Lower lobe of right lung (tissue), 2 donors: ENCODE measurements at regions not wholly inside any gene's neighbourhood (a gene's known extent, or its start where the extent isn't known, plus 50 kb on each side); places are given as distances from the start of the nearest gene placed in this dataset.
A peak's percentile ranks its signal among the peaks of the same experiment; 100 is the strongest.

ENCODE experiments used
- ATAC-seq, 2 donors: fragments of 200-7000 bp; cut with Tn5 transposase; one replicate each; pipeline ENCODE4 v1.9.1; 2020 to 2022; ENCODE audit warnings: mild to moderate bottlenecking in 2 of 2, moderate library complexity in 2 of 2
- DNase-seq: peaks from one replicate; pipeline ENCODE4 v3.0.0-alpha.2; 2020
- H3K27ac ChIP-seq: fragments of 200-600 bp; one replicate; pipeline ENCODE4 v1.8.0; 2022
- H3K27me3 ChIP-seq: fragments of 200-600 bp; one replicate; pipeline ENCODE4 v1.8.0; 2022; ENCODE audit warnings: low read depth
- H3K36me3 ChIP-seq: fragments of 200-600 bp; one replicate; pipeline ENCODE4 v1.8.0; 2022; ENCODE audit warnings: mild to moderate bottlenecking
- H3K4me1 ChIP-seq: fragments of 200-600 bp; one replicate; pipeline ENCODE4 v1.8.0; 2022
- H3K4me3 ChIP-seq: fragments of 200-600 bp; one replicate; pipeline ENCODE4 v1.8.0; 2022; ENCODE audit warnings: mild to moderate bottlenecking
- H3K9me3 ChIP-seq: fragments of 200-600 bp; one replicate; pipeline ENCODE4 v1.8.0; 2022
- CTCF ChIP-seq: fragments of 200-600 bp; IDR thresholded peaks from one replicate; pipeline ENCODE4 v1.8.0; 2022; ENCODE audit warnings: antibody characterized with exemption, mild to moderate bottlenecking
- intact Hi-C: fragments of 100-400 bp; cut with DNase I; formaldehyde crosslinking; loops from one replicate; pipeline ENCODE4 v1.11.0; 2022
- donor health status: DM: no; HTN: yes; CAD: no; lungs with severe emphysema.

- intact Hi-C loops: no loop called here
- Histone ChIP-seq H3K27ac (peak overlapping the region; percentile 54), H3K9me3 (no peaks in the 10 kb centered on the region), H3K4me1 (peaks cover 12% of the 10 kb centered on the region), H3K36me3 (peaks cover 35% of the 10 kb centered on the region), H3K4me3 (no peak overlapping the region), H3K27me3 (no peaks in the 10 kb centered on the region)
- ATAC-seq (peak; percentile 83 to 86), DNase-seq (peak; percentile 88)
- no peak for TF ChIP-seq CTCF
Observed at GRCh38 chr20:3340443-3340842, 67.0 kb downstream of the DNAAF9 start.

GRCh38 chr20:3339571-3339970 is 67.9 kb downstream of the DNAAF9 start:
- no peak for DNase-seq
- intact Hi-C loops: no loop called here
- Histone ChIP-seq H3K36me3 (peaks cover 39% of the 10 kb centered on the region), H3K4me3 (no peak overlapping the region), H3K27me3 (no peaks in the 10 kb centered on the region), H3K4me1 (peaks cover 12% of the 10 kb centered on the region), H3K9me3 (no peaks in the 10 kb centered on the region), H3K27ac (no peak overlapping the region)
- no peak for ATAC-seq
- TF ChIP-seq CTCF: no peak

GRCh38 chr20:3339076-3339475 is 68.4 kb downstream of the DNAAF9 start:
- Histone ChIP-seq H3K27me3 (no peaks in the 10 kb centered on the region), H3K36me3 (peaks cover 44% of the 10 kb centered on the region), H3K9me3 (no peaks in the 10 kb centered on the region), H3K4me3 (no peak overlapping the region), H3K27ac (no peak overlapping the region), H3K4me1 (peaks cover 12% of the 10 kb centered on the region)
- TF ChIP-seq CTCF: no peak
- intact Hi-C loops: no loop called here
- DNase-seq (no peak), ATAC-seq (no peak)

- no peaks in the 10 kb centered on the region for H3K9me3 ChIP-seq
- H3K27me3 ChIP-seq: no peaks in the 10 kb centered on the region
- intact Hi-C loops: no loop called here
- H3K4me1 ChIP-seq: peaks cover 3% of the 10 kb centered on the region
- no peak overlapping the region for H3K27ac ChIP-seq
- H3K36me3 ChIP-seq: peaks cover 78% of the 10 kb centered on the region
- no peak for TF ChIP-seq CTCF
- ATAC-seq (no peak), DNase-seq (no peak)
- no peak overlapping the region for H3K4me3 ChIP-seq
Observed at GRCh38 chr20:3334156-3334943, 73.1 kb downstream of the DNAAF9 start.

GRCh38 chr20:3330046-3330741 is 77.3 kb downstream of the DNAAF9 start:
- no peaks in the 10 kb centered on the region for H3K27me3 ChIP-seq
- H3K9me3 ChIP-seq: no peaks in the 10 kb centered on the region
- DNase-seq (no peak), ATAC-seq (peak; percentile 42)
- H3K36me3 ChIP-seq: peaks cover 79% of the 10 kb centered on the region
- TF ChIP-seq CTCF: no peak
- no peak overlapping the region for H3K4me3 ChIP-seq
- intact Hi-C loops: no loop called here
- H3K4me1 ChIP-seq: peaks cover 3% of the 10 kb centered on the region
- H3K27ac ChIP-seq: peak overlapping the region; percentile 26
